ENCODE measurements at regions not wholly inside any gene's neighbourhood (a gene's known extent, or its start where the extent isn't known, plus 50 kb on each side); places are given as distances from the start of the nearest gene placed in this dataset.

GRCh38 chr18:71008257-71008656 is 719.4 kb downstream of the SOCS6 start:
- TF ChIP-seq CTCF (IDR thresholded peaks at IDR 0.05) (no peak), POLR2A (IDR thresholded peaks at IDR 0.05) (no peak)

All from right lobe of liver (tissue), 4 donors.